Endothelial cell of umbilical vein (primary cell): ENCODE measurements at regions not wholly inside any gene's neighbourhood (a gene's known extent, or its start where the extent isn't known, plus 50 kb on each side); places are given as distances from the start of the nearest gene placed in this dataset.

Experiments
- BruUV-seq: library from RNA; stranded (reverse); fragments of 400-500 nt; replicated peaks from 2 replicates; lab custom pipeline; 2021; lab: Mats Ljungman, UMichigan
- CTCF ChIA-PET: fragments of 300-600, 350-600 bp; sonication (Branson Sonifier 250); formaldehyde crosslinking; loops from one replicate; lab custom pipeline; 2021; ENCODE audit warnings: antibody characterized with exemption, inconsistent platforms; lab: Charles Lee
- POLR2A ChIA-PET: fragments of 300-600, 350-600 bp; sonication (Branson Sonifier 250); formaldehyde crosslinking; loops from one replicate; lab custom pipeline; 2021; ENCODE audit warnings: antibody characterized with exemption, inconsistent platforms; lab: Charles Lee
- DNase-seq: peaks from one replicate; pipeline ENCODE4 v3.0.0-alpha.2; 2011; ENCODE audit warnings: low read depth, low spot score
- FAIRE-seq: peaks from 2 replicates; lab custom pipeline; 2011; peaks lifted over from hg19 to GRCh38; lab: Jason Lieb, UNC
- H2AFZ ChIP-seq: 2 replicates; pipeline ENCODE4 v1.6.0; 2012; ENCODE audit warnings: low read depth, low read length, control low read depth, inconsistent platforms
- H3K27ac ChIP-seq: 2 replicates; pipeline ENCODE4 v1.5.1; 2011; ENCODE audit warnings: low read depth, mild to moderate bottlenecking, control low read depth, low read length, moderate library complexity; ENCODE audit not compliant: insufficient read depth
- H3K27me3 ChIP-seq, 2 experiments: 2 replicates each; pipeline versions ENCODE4 v1.6.0 to v1.6.1; 2011; ENCODE audit warnings: low read length in 2 of 2, mixed read lengths in 1 of 2; ENCODE audit not compliant: control insufficient read depth in 2 of 2, insufficient read depth in 2 of 2
- H3K36me3 ChIP-seq, 2 experiments: 2 replicates in 1 of 2; 3 replicates in 1 of 2; pipeline ENCODE4 v1.5.1; 2011; ENCODE audit warnings: low read length in 2 of 2, mild to moderate bottlenecking in 1 of 2, moderate library complexity in 1 of 2; ENCODE audit not compliant: control insufficient read depth in 2 of 2, insufficient read depth in 2 of 2; ENCODE audit errors: extremely low read depth in 1 of 2
- H3K4me1 ChIP-seq: 3 replicates; pipeline ENCODE4 v1.5.1; 2011; ENCODE audit warnings: mild to moderate bottlenecking, low read length; ENCODE audit not compliant: control insufficient read depth, insufficient read depth; ENCODE audit errors: extremely low read depth
- H3K4me2 ChIP-seq: 2 replicates; pipeline ENCODE4 v1.6.1; 2011; ENCODE audit warnings: low read length, control low read depth, mixed read lengths; ENCODE audit not compliant: insufficient read depth
- H3K4me3 ChIP-seq, 3 experiments: fragments of 200-600 bp in 1 of 3; sonication (generic), shearing (Covaris generic) in 1 of 3; replicated peaks in 1 of 3; 2 replicates each; pipeline ENCODE4 v1.5.1; 2011 to 2016; ENCODE audit warnings: control low read depth in 3 of 3, low read length in 3 of 3, mild to moderate bottlenecking in 2 of 3, inconsistent platforms in 1 of 3, low read depth in 1 of 3, moderate library complexity in 1 of 3; ENCODE audit not compliant: insufficient read depth in 1 of 3
- H3K79me2 ChIP-seq: 2 replicates; pipeline ENCODE4 v1.6.0; 2012; ENCODE audit warnings: low read length, inconsistent platforms; ENCODE audit not compliant: control insufficient read depth, insufficient read depth
- H3K9ac ChIP-seq: replicated peaks from 2 replicates; pipeline ENCODE3; 2011; ENCODE audit warnings: low read length, control low read depth; ENCODE audit not compliant: insufficient read depth; ENCODE audit errors: extremely low read depth
- H3K9me1 ChIP-seq: replicated peaks from 3 replicates; pipeline ENCODE4 v1.6.0; 2011; ENCODE audit warnings: mild to moderate bottlenecking, low read length; ENCODE audit not compliant: control insufficient read depth, insufficient read depth; ENCODE audit errors: extremely low read depth
- H3K9me3 ChIP-seq: replicated peaks from 2 replicates; pipeline ENCODE4 v1.5.1; 2012; ENCODE audit warnings: low read length, inconsistent platforms; ENCODE audit not compliant: control insufficient read depth, insufficient read depth
- H4K20me1 ChIP-seq: replicated peaks from 2 replicates; pipeline ENCODE3; 2011; ENCODE audit warnings: mild to moderate bottlenecking, low read length; ENCODE audit not compliant: control insufficient read depth, insufficient read depth; ENCODE audit errors: extremely low read depth
- CTCF ChIP-seq, 2 donors: IDR thresholded peaks; 1 replicate in 1 of 2; 2 replicates in 1 of 2; pipeline ENCODE4 v1.5.1; 2011; ENCODE audit warnings: low read length in 2 of 2, mild to moderate bottlenecking in 2 of 2, moderate library complexity in 2 of 2, control low read depth in 1 of 2, inconsistent platforms in 1 of 2, low read depth in 1 of 2; ENCODE audit not compliant: insufficient read depth in 1 of 2; ENCODE audit errors: extremely low read depth in 1 of 2
- EZH2 ChIP-seq: IDR thresholded peaks from 2 replicates; pipeline ENCODE4 v1.6.1; 2012; ENCODE audit warnings: borderline replicate concordance, low read depth, mild to moderate bottlenecking, moderate library complexity, low read length, inconsistent platforms; ENCODE audit not compliant: severe bottlenecking
- FOS ChIP-seq: IDR thresholded peaks from 2 replicates; pipeline ENCODE4 v1.6.1; 2011; ENCODE audit warnings: mild to moderate bottlenecking, low read length, moderate library complexity, borderline replicate concordance; ENCODE audit not compliant: insufficient read depth
- GATA2 ChIP-seq: IDR thresholded peaks from 2 replicates; pipeline ENCODE4 v1.7.0; 2011; ENCODE audit warnings: low read depth, mild to moderate bottlenecking, moderate library complexity, mixed read lengths, low read length; ENCODE audit not compliant: insufficient read length, insufficient read depth
- JUN ChIP-seq: IDR thresholded peaks from 2 replicates; pipeline ENCODE4 v1.6.1; 2011; ENCODE audit warnings: borderline replicate concordance, low read depth; ENCODE audit not compliant: insufficient read length, insufficient read depth
- MAX ChIP-seq: IDR thresholded peaks from 2 replicates; pipeline ENCODE4 v1.6.1; 2011; ENCODE audit not compliant: insufficient read depth, insufficient read length
- MYC ChIP-seq: IDR thresholded peaks from one replicate; pipeline ENCODE4 v1.6.1; 2011; ENCODE audit warnings: mild to moderate bottlenecking, low read depth, low read length
- POLR2A ChIP-seq: IDR thresholded peaks from 2 replicates; pipeline ENCODE4 v1.6.1; 2012; ENCODE audit warnings: low read depth, mild to moderate bottlenecking, control low read depth, low read length
- POLR2AphosphoS5 ChIP-seq: IDR thresholded peaks from 2 replicates; pipeline ENCODE4 v1.6.1; 2012; ENCODE audit warnings: low read depth, mild to moderate bottlenecking, control low read depth, low read length, moderate library complexity; ENCODE audit not compliant: insufficient read depth
- dilution Hi-C: fragments of 300-500 bp; cut with MboI; formaldehyde crosslinking; loops from one replicate; pipeline ENCODE4 v1.15.0; 2019; ENCODE audit warnings: low sequenced_read_pairs; ENCODE audit not compliant: extremely low pct_ligation_motif_present
- intact Hi-C: fragments of 100-400 bp; cut with micrococcal nuclease; formaldehyde crosslinking; loops from one replicate; pipeline ENCODE4 v1.10.0; 2022

GRCh38 chr16:72262711-72263110, 90.8 kb upstream of the PMFBP1 start:
- Histone ChIP-seq H3K36me3 (no peaks in the 10 kb centered on the region), H3K4me1 (peaks cover 5% of the 10 kb centered on the region), H3K27ac (no peak overlapping the region), H4K20me1 (no peaks in the 10 kb centered on the region), H3K27me3 (no peaks in the 10 kb centered on the region), H3K9me1 (no peaks in the 10 kb centered on the region), H3K9ac (no peak overlapping the region), H3K9me3 (no peaks in the 10 kb centered on the region), H3K79me2 (no peaks in the 10 kb centered on the region), H3K4me2 (no peak overlapping the region), H2AFZ (no peak overlapping the region), H3K4me3 (no peak overlapping the region)
- dilution Hi-C loops, result no loop called here
- DNase-seq (no peak), FAIRE-seq (no peak)
- POLR2A ChIA-PET, result no interaction called here
- no peak for TF ChIP-seq GATA2
- no peak for TF ChIP-seq MAX
- TF ChIP-seq CTCF (IDR thresholded peaks at IDR 0.05; ENCODE audit: extremely low read depth in 1 of 2, insufficient read depth in 1 of 2, low read depth in 1 of 2, low read length in 2 of 2), result no peak
- TF ChIP-seq JUN, result no peak
- TF ChIP-seq POLR2AphosphoS5, result no peak
- no peak for TF ChIP-seq MYC
- no peak for TF ChIP-seq POLR2A
- no peak for TF ChIP-seq EZH2
- no peak for TF ChIP-seq FOS
- CTCF ChIA-PET, result interaction anchor here (0.9 to 1.8 kb wide), 4 partner anchors 9 to 204 kb away, joined by 3 to 8 read pairs (median 4); no protein-coding TSS in a partner anchor
- intact Hi-C loops, result no loop called here
- no TSS peak for BruUV-seq
